GM10248 (cell line): ENCODE measurements at regions not wholly inside any gene's neighbourhood (a gene's known extent, or its start where the extent isn't known, plus 50 kb on each side); places are given as distances from the start of the nearest gene placed in this dataset.

Source experiments
- CTCF ChIA-PET: fragments of 300-600 bp; sonication (Branson Sonifier 250); formaldehyde crosslinking; extraction: SDS; loops from one replicate; lab custom pipeline; 2021; ENCODE audit warnings: antibody characterized with exemption; lab: Yijun Ruan, JAX
- POLR2A ChIA-PET: fragments of 350-650 bp; sonication (Branson Sonifier 250); formaldehyde crosslinking; extraction: SDS; loops from one replicate; lab custom pipeline; 2020; ENCODE audit warnings: antibody characterized with exemption; lab: Yijun Ruan, JAX
- DNase-seq: peaks from one replicate; pipeline ENCODE4 v3.0.0; 2012; ENCODE audit errors: extremely low spot score
- CTCF ChIP-seq: IDR thresholded peaks from 2 replicates; pipeline ENCODE4 v1.5.1; 2012; ENCODE audit warnings: mild to moderate bottlenecking, low read depth; ENCODE audit errors: extremely low read depth, missing control alignments, control extremely low read depth

- TF ChIP-seq CTCF: no peak
- ChIA-PET CTCF (interaction anchor here (1.4 to 5.2 kb wide), 2 partner anchors 12 to 22 kb away, joined by 5 to 31 read pairs; no protein-coding TSS in a partner anchor), POLR2A (no interaction called here)
- no peak for DNase-seq
Measured at GRCh38 chr2:187865025-187865424, 310.8 kb upstream of the TFPI start.

GRCh38 chr2:187867165-187867564 lies 312.9 kb upstream of the TFPI start:
- no peak for TF ChIP-seq CTCF
- no peak for DNase-seq
- ChIA-PET POLR2A (no interaction called here), CTCF (interaction anchor here (0.8 to 5.2 kb wide), 10 partner anchors 9 to 502 kb away, joined by 3 to 31 read pairs (median 6); no protein-coding TSS in a partner anchor)

- DNase-seq: no peak
- CTCF ChIA-PET: interaction anchor here (0.7 to 5.2 kb wide), 7 partner anchors 7 to 369 kb away, joined by 3 to 31 read pairs (median 4); no protein-coding TSS in a partner anchor
- TF ChIP-seq CTCF: no peak
- POLR2A ChIA-PET: no interaction called here
Measured at GRCh38 chr2:187869195-187869594, 315.0 kb upstream of the TFPI start.

- DNase-seq: no peak
- ChIA-PET CTCF (no interaction called here), POLR2A (no interaction called here)
- TF ChIP-seq CTCF: no peak
Measured at GRCh38 chr2:187871506-187871905, 317.3 kb upstream of the TFPI start.

- CTCF ChIA-PET: no interaction called here
- no peak for DNase-seq
- no peak for TF ChIP-seq CTCF
- POLR2A ChIA-PET: no interaction called here
Measured at GRCh38 chr2:187873132-187873531, 318.9 kb upstream of the TFPI start.

- ChIA-PET CTCF (no interaction called here), POLR2A (no interaction called here)
- no peak for TF ChIP-seq CTCF
- no peak for DNase-seq
Measured at GRCh38 chr2:187874786-187875185, 320.6 kb upstream of the TFPI start.
